ENCODE measurements at regions not wholly inside any gene's neighbourhood (a gene's known extent, or its start where the extent isn't known, plus 50 kb on each side); places are given as distances from the start of the nearest gene placed in this dataset.

DNA sequence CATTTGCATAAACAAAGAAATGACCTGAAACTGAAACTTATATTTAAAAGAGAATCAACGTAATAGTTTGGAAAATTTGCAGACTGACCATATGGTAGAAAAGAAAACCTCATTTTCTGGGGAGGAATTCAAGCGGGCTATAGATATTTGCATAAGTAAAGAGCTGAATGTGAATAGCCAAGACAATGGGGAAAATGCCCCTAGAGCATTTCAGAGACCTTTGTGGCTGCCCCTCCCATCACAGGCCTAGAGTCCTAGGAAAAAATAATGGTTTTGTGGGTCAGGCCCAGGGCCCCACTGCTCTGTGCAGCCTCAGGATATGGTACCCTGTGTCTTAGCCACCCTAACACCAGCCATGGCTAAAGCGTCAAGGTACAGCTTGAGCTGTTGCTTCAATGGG, 480.6 kb upstream of the MBL2 start:
- TF ChIP-seq, protein P1, sequence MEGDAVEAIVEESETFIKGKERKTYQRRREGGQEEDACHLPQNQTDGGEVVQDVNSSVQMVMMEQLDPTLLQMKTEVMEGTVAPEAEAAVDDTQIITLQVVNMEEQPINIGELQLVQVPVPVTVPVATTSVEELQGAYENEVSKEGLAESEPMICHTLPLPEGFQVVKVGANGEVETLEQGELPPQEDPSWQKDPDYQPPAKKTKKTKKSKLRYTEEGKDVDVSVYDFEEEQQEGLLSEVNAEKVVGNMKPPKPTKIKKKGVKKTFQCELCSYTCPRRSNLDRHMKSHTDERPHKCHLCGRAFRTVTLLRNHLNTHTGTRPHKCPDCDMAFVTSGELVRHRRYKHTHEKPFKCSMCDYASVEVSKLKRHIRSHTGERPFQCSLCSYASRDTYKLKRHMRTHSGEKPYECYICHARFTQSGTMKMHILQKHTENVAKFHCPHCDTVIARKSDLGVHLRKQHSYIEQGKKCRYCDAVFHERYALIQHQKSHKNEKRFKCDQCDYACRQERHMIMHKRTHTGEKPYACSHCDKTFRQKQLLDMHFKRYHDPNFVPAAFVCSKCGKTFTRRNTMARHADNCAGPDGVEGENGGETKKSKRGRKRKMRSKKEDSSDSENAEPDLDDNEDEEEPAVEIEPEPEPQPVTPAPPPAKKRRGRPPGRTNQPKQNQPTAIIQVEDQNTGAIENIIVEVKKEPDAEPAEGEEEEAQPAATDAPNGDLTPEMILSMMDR (IDR thresholded peaks at IDR 0.05; ENCODE audit: low read depth, low read length, missing control alignments): no peak
- no peak for DNase-seq (ENCODE audit: low read depth)
- no peak overlapping the region for H3K4me3 ChIP-seq (ENCODE audit: low read depth, low read length)

- TF ChIP-seq, protein P1 (IDR thresholded peaks at IDR 0.05; ENCODE audit: low read depth, low read length, missing control alignments): no peak
- DNase-seq (ENCODE audit: low read depth): no peak
- H3K4me3 ChIP-seq (ENCODE audit: low read depth, low read length): no peak overlapping the region
These were observed 467.3 kb upstream of the MBL2 start for GRCh38 chr10:53239873-53240272.

DNA sequence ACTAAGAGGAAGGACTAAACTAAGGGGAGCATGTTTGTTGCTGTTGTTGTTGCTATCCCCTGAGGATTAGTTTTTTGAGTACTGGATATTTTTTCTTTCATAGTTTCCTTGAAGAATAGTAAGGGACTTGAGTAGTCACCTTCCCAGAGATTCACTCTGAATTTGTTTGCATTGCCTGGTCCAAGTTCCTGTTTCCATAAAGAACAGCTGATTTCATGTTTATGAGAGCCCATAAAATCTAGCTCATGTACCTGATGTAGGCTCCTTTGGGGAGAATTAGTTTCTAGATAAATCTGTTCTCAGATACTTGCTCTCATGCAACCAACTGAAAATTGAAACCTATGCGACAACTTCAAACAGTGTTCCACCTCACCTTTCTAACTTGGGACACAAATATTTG, 464.4 kb upstream of the MBL2 start:
- TF ChIP-seq, protein P1 (IDR thresholded peaks at IDR 0.05; ENCODE audit: low read depth, low read length, missing control alignments): no peak
- H3K4me3 ChIP-seq (ENCODE audit: low read depth, low read length): no peak overlapping the region
- no peak for DNase-seq (ENCODE audit: low read depth)

DNA sequence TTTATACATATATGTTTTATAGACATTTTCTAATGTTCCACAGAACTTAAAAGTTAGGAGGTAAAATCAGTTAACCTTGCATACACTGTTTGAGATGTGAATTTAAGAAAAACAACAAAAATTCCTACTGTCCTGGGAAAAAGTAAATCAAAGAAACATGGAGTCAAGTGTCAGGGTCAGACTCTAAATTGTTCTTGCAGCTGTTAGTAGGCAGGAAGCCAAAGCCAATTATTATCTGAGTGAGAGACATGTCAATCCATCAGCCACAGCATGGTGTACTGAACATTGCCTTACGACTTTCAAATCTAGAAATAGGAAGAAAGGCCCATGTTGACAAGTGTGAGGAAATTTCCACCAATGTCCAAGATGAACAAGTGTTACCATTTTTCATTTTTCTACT, 461.2 kb upstream of the MBL2 start:
- H3K4me3 ChIP-seq (ENCODE audit: low read depth, low read length): no peak overlapping the region
- DNase-seq (ENCODE audit: low read depth): no peak
- TF ChIP-seq, protein P1 (IDR thresholded peaks at IDR 0.05; ENCODE audit: low read depth, low read length, missing control alignments): no peak

DNA sequence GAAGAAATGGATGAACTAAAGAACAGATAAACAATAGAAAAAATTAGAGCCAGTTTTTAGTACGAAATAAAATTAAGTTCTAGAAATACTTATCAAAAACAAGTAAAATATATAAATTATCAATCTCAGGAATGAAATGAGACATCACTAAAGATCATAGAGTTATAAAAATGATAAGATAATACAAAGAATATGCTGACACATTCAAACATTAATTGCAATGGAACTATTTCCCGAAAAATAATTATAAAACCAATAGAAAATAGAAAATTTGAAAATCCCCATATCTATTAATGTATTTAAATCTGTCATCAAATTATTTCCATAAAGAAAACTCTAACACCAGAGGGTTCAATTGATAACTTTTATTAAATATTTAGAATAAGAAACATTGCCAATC, 458.1 kb upstream of the MBL2 start:
- DNase-seq (ENCODE audit: low read depth): no peak
- no peak overlapping the region for H3K4me3 ChIP-seq (ENCODE audit: low read depth, low read length)
- TF ChIP-seq, protein P1 (IDR thresholded peaks at IDR 0.05; ENCODE audit: low read depth, low read length, missing control alignments): no peak

DNA sequence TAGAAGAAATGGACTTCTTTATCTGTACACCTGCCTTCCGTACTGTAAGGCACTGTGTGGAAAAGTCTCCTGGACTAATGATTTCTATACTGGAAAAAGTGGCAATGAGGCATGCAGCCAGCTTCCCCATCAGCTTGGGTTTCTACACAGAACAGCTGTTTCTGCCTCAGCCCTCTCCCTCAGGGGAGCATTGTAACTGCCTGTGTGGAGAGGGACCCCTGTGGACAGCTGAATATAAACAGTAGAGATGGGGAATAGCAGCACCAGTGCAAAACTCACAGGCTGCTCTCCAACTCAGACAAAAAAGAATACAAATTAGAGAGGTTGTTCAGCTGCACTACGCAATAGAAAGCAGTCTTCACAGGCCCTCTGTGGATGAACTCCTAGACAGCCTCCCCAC, 451.3 kb upstream of the MBL2 start:
- TF ChIP-seq, protein P1 (IDR thresholded peaks at IDR 0.05; ENCODE audit: low read depth, low read length, missing control alignments): no peak
- no peak overlapping the region for H3K4me3 ChIP-seq (ENCODE audit: low read depth, low read length)
- DNase-seq (ENCODE audit: low read depth): no peak

GRCh38 chr10:53222806-53223205, 450.2 kb upstream of the MBL2 start:
- no peak for DNase-seq (ENCODE audit: low read depth)
- TF ChIP-seq, protein P1 (IDR thresholded peaks at IDR 0.05; ENCODE audit: low read depth, low read length, missing control alignments): no peak

More at GRCh38 chr10:53222806-53223205, 450.2 kb upstream of the MBL2 start:
- H3K4me3 ChIP-seq (ENCODE audit: low read depth, low read length): no peak overlapping the region

All from GM12864 (cell line).